Body of pancreas (tissue), 4 donors: ENCODE measurements at regions not wholly inside any gene's neighbourhood (a gene's known extent, or its start where the extent isn't known, plus 50 kb on each side); places are given as distances from the start of the nearest gene placed in this dataset.

Experiments used
- POLR2A ChIP-seq, 3 donors: fragments of 450-650 bp; IDR thresholded peaks; one replicate each; pipeline ENCODE4 v1.6.1; 2016; ENCODE audit warnings: antibody characterized with exemption in 3 of 3, mild to moderate bottlenecking in 2 of 3
- TF ChIP-seq, protein P1 (sequence below), 7 experiments: fragments of 450-650 bp in 4 of 7; fragments of 200-600 bp in 3 of 7; sonication (generic) in 3 of 7; IDR thresholded peaks; one replicate each; pipeline ENCODE4 v1.5.1; 2016 to 2019; ENCODE audit warnings: antibody characterized with exemption in 7 of 7

- TF ChIP-seq, protein P1, sequence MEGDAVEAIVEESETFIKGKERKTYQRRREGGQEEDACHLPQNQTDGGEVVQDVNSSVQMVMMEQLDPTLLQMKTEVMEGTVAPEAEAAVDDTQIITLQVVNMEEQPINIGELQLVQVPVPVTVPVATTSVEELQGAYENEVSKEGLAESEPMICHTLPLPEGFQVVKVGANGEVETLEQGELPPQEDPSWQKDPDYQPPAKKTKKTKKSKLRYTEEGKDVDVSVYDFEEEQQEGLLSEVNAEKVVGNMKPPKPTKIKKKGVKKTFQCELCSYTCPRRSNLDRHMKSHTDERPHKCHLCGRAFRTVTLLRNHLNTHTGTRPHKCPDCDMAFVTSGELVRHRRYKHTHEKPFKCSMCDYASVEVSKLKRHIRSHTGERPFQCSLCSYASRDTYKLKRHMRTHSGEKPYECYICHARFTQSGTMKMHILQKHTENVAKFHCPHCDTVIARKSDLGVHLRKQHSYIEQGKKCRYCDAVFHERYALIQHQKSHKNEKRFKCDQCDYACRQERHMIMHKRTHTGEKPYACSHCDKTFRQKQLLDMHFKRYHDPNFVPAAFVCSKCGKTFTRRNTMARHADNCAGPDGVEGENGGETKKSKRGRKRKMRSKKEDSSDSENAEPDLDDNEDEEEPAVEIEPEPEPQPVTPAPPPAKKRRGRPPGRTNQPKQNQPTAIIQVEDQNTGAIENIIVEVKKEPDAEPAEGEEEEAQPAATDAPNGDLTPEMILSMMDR (IDR thresholded peaks at IDR 0.05), result no peak
- no peak for TF ChIP-seq POLR2A (IDR thresholded peaks at IDR 0.05)
Observed at GRCh38 chr6:94401311-94401710, 982.0 kb upstream of the EPHA7 start.
